GM12878 (cell line): ENCODE measurements at regions not wholly inside any gene's neighbourhood (a gene's known extent, or its start where the extent isn't known, plus 50 kb on each side); places are given as distances from the start of the nearest gene placed in this dataset.

Experiments
- ATAC-seq: fragments of 200-7000 bp; cut with Tn5 transposase; 3 replicates; pipeline ENCODE4 v1.9.1; 2020; ENCODE audit warnings: mild to moderate bottlenecking, moderate library complexity
- BruUV-seq: library from RNA; stranded (reverse); fragments of 400-500 nt; replicated peaks from 2 replicates; lab custom pipeline; 2021; lab: Mats Ljungman, UMichigan
- CTCF ChIA-PET: fragments of 300-600 bp; sonication (Branson Sonifier 250); formaldehyde crosslinking; extraction: SDS; loops from one replicate; lab custom pipeline; 2021; ENCODE audit warnings: inconsistent platforms; lab: Yijun Ruan, JAX
- POLR2A ChIA-PET: fragments of 350-600 bp; formaldehyde crosslinking; extraction: SDS; loops from one replicate; lab custom pipeline; 2021; ENCODE audit warnings: inconsistent platforms; lab: Charles Lee
- RAD21 ChIA-PET: fragments of 300-600 bp; sonication (Branson Sonifier 250); formaldehyde crosslinking; loops from one replicate; lab custom pipeline; 2023; ENCODE audit warnings: antibody characterized with exemption; ENCODE audit not compliant: unreplicated experiment; lab: Charles Lee
- SMC1A ChIA-PET: fragments of 300-600 bp; sonication (Branson Sonifier 250); formaldehyde crosslinking; loops from one replicate; lab custom pipeline; 2023; ENCODE audit not compliant: unreplicated experiment, uncharacterized antibody; lab: Charles Lee
- DNase-seq: peaks from one replicate; pipeline ENCODE4 v3.0.0-alpha.2; 2011; ENCODE audit warnings: low read depth, low spot score
- FAIRE-seq: peaks from 3 replicates; lab custom pipeline; 2011; peaks lifted over from hg19 to GRCh38; lab: Jason Lieb, UNC
- H2AFZ ChIP-seq: 2 replicates; pipeline ENCODE4 v1.6.0; 2011; ENCODE audit warnings: low read depth, low read length, control low read depth; ENCODE audit not compliant: control insufficient read depth
- H3K27ac ChIP-seq: 2 replicates; pipeline ENCODE4 v1.5.1; 2011; ENCODE audit warnings: control low read depth; ENCODE audit not compliant: control insufficient read depth, insufficient read depth
- H3K27me3 ChIP-seq, 2 experiments: replicated peaks in 1 of 2; 2 replicates each; pipeline versions ENCODE4 v1.6.0 to v1.6.1; 2011; ENCODE audit warnings: low read length in 1 of 2; ENCODE audit not compliant: control insufficient read depth in 2 of 2, insufficient read depth in 2 of 2
- H3K36me3 ChIP-seq, 2 experiments: 2 replicates each; pipeline ENCODE4 v1.5.1; 2011; ENCODE audit warnings: low read length in 1 of 2; ENCODE audit not compliant: control insufficient read depth in 2 of 2, insufficient read depth in 2 of 2
- H3K4me1 ChIP-seq: 2 replicates; pipeline ENCODE4 v1.6.1; 2011; ENCODE audit warnings: mild to moderate bottlenecking, low read length, moderate library complexity, mixed read lengths; ENCODE audit not compliant: control insufficient read depth, insufficient read depth
- H3K4me2 ChIP-seq: 2 replicates; pipeline ENCODE4 v1.6.0; 2011; ENCODE audit warnings: control low read depth; ENCODE audit not compliant: control insufficient read depth, insufficient read depth
- H3K4me3 ChIP-seq: fragments of 200-600 bp; sonication (generic); 2 replicates; pipeline ENCODE4 v1.5.1; 2016
- H3K79me2 ChIP-seq: 2 replicates; pipeline ENCODE4 v1.6.0; 2011; ENCODE audit warnings: low read length; ENCODE audit not compliant: control insufficient read depth, insufficient read depth
- H3K9ac ChIP-seq: 2 replicates; pipeline ENCODE4 v1.8.0; 2011; ENCODE audit warnings: low read length, control low read depth, mixed read lengths; ENCODE audit not compliant: control insufficient read depth, insufficient read depth
- H3K9me3 ChIP-seq: replicated peaks from 3 replicates; pipeline ENCODE4 v1.5.1; 2011; ENCODE audit warnings: mild to moderate bottlenecking, low read length; ENCODE audit not compliant: control insufficient read depth, insufficient read depth
- H4K20me1 ChIP-seq: 2 replicates; pipeline ENCODE4 v1.6.0; 2011; ENCODE audit not compliant: control insufficient read depth, insufficient read depth
- GATAD2B ChIP-seq: fragments of 450-650 bp; conservative IDR thresholded peaks from 2 replicates; pipeline ENCODE4 v1.6.1; 2017; ENCODE audit warnings: low read depth, mild to moderate bottlenecking, moderate library complexity
- HDAC2 ChIP-seq: fragments of 200-600 bp; sonication (generic); IDR thresholded peaks from 2 replicates; pipeline ENCODE4 v1.6.1; 2017
- MYC ChIP-seq: IDR thresholded peaks from 2 replicates; pipeline ENCODE4 v1.6.1; 2011; ENCODE audit warnings: mild to moderate bottlenecking, low read length, moderate library complexity, inconsistent platforms; ENCODE audit not compliant: insufficient read depth, insufficient replicate concordance, insufficient read length, severe bottlenecking
- PAX8 ChIP-seq: fragments of 450-650 bp; IDR thresholded peaks from 2 replicates; pipeline ENCODE4 v1.6.1; 2017; ENCODE audit warnings: mild to moderate bottlenecking, moderate library complexity
- PML ChIP-seq: IDR thresholded peaks from 2 replicates; pipeline ENCODE4 v1.6.1; 2012; ENCODE audit warnings: low read length, inconsistent platforms
- RBBP5 ChIP-seq: fragments of 200-600 bp; sonication (generic); conservative IDR thresholded peaks from 2 replicates; pipeline ENCODE4 v1.6.1; 2016
- SMARCA5 ChIP-seq: fragments of 450-650 bp; IDR thresholded peaks from 2 replicates; pipeline ENCODE4 v1.6.1; 2017; ENCODE audit warnings: mild to moderate bottlenecking
- SRF ChIP-seq, 2 experiments: IDR thresholded peaks; 2 replicates each; pipeline ENCODE4 v1.6.1; 2011; ENCODE audit warnings: low read depth in 2 of 2, low read length in 2 of 2, mild to moderate bottlenecking in 1 of 2, moderate library complexity in 1 of 2
- ZSCAN29 ChIP-seq: fragments of 450-650 bp; IDR thresholded peaks from 2 replicates; pipeline ENCODE4 v1.6.1; 2017; ENCODE audit warnings: mild to moderate bottlenecking, moderate library complexity
- WGBS: methylation state at CpG from one replicate; pipeline ENCODE4 v1.1.6; 2016; ENCODE audit warnings: low lambda C conversion rate; ENCODE audit not compliant: insufficient replicate concordance, insufficient coverage; ENCODE audit errors: missing lambda C conversion rate; 5-methylcytosine and 5-hydroxymethylcytosine counted together
- in situ Hi-C: fragments of 300-500 bp; cut with MboI; formaldehyde crosslinking; loops from 9 replicates; pipeline ENCODE4 v1.14.3; 2018; ENCODE audit warnings: mixed read lengths
- intact Hi-C: fragments of 100-400 bp; cut with micrococcal nuclease; formaldehyde crosslinking; loops from one replicate; pipeline ENCODE4 v1.14.2; 2022; ENCODE audit not compliant: unreplicated experiment
- TF ChIP-seq, protein P1 (sequence below): IDR thresholded peaks from 2 replicates; pipeline ENCODE4 v1.6.1; 2012; ENCODE audit warnings: mild to moderate bottlenecking, low read depth, low read length
- TF ChIP-seq, protein P2 (sequence below): fragments of 450-650 bp; IDR thresholded peaks from 2 replicates; pipeline ENCODE4 v1.6.1; 2017; ENCODE audit warnings: antibody characterized with exemption, mild to moderate bottlenecking, moderate library complexity
- TF ChIP-seq, protein P3 (sequence below): fragments of 450-650 bp; IDR thresholded peaks from 2 replicates; pipeline ENCODE4 v1.6.1; 2017; ENCODE audit warnings: mild to moderate bottlenecking, moderate library complexity

DNA sequence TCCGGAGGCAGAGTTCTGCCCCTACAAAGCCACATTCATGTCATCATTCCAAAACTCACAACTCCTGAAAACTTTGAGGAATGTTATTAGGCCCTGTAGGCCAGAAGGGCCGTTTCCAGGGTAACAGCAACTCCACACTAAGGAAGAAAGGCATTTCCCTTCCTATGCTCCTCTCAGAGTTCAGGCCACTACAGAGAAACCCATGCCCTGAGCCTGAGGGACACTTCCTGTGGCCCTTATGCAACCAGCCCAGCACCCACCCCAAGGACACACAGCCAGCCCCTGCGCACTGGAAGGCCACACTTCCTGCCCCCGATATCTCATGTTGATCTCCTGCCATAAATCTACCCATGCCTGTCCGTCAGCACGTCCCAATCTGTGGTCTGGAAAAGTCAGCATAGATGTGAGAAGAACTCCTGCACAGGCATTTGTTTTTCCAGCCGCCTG is 289.3 kb downstream of the BCOR start (continued):
- TF ChIP-seq, protein P1, sequence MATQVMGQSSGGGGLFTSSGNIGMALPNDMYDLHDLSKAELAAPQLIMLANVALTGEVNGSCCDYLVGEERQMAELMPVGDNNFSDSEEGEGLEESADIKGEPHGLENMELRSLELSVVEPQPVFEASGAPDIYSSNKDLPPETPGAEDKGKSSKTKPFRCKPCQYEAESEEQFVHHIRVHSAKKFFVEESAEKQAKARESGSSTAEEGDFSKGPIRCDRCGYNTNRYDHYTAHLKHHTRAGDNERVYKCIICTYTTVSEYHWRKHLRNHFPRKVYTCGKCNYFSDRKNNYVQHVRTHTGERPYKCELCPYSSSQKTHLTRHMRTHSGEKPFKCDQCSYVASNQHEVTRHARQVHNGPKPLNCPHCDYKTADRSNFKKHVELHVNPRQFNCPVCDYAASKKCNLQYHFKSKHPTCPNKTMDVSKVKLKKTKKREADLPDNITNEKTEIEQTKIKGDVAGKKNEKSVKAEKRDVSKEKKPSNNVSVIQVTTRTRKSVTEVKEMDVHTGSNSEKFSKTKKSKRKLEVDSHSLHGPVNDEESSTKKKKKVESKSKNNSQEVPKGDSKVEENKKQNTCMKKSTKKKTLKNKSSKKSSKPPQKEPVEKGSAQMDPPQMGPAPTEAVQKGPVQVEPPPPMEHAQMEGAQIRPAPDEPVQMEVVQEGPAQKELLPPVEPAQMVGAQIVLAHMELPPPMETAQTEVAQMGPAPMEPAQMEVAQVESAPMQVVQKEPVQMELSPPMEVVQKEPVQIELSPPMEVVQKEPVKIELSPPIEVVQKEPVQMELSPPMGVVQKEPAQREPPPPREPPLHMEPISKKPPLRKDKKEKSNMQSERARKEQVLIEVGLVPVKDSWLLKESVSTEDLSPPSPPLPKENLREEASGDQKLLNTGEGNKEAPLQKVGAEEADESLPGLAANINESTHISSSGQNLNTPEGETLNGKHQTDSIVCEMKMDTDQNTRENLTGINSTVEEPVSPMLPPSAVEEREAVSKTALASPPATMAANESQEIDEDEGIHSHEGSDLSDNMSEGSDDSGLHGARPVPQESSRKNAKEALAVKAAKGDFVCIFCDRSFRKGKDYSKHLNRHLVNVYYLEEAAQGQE = no peak
- TF ChIP-seq GATAD2B = no peak
- TF ChIP-seq PML = no peak
- no peak for TF ChIP-seq SRF (IDR thresholded peaks at IDR 0.05; ENCODE audit: low read depth in 2 of 2, low read length in 2 of 2)
- TF ChIP-seq HDAC2 = no peak
- TF ChIP-seq, protein P2, sequence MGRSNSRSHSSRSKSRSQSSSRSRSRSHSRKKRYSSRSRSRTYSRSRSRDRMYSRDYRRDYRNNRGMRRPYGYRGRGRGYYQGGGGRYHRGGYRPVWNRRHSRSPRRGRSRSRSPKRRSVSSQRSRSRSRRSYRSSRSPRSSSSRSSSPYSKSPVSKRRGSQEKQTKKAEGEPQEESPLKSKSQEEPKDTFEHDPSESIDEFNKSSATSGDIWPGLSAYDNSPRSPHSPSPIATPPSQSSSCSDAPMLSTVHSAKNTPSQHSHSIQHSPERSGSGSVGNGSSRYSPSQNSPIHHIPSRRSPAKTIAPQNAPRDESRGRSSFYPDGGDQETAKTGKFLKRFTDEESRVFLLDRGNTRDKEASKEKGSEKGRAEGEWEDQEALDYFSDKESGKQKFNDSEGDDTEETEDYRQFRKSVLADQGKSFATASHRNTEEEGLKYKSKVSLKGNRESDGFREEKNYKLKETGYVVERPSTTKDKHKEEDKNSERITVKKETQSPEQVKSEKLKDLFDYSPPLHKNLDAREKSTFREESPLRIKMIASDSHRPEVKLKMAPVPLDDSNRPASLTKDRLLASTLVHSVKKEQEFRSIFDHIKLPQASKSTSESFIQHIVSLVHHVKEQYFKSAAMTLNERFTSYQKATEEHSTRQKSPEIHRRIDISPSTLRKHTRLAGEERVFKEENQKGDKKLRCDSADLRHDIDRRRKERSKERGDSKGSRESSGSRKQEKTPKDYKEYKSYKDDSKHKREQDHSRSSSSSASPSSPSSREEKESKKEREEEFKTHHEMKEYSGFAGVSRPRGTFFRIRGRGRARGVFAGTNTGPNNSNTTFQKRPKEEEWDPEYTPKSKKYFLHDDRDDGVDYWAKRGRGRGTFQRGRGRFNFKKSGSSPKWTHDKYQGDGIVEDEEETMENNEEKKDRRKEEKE = no peak

DNA sequence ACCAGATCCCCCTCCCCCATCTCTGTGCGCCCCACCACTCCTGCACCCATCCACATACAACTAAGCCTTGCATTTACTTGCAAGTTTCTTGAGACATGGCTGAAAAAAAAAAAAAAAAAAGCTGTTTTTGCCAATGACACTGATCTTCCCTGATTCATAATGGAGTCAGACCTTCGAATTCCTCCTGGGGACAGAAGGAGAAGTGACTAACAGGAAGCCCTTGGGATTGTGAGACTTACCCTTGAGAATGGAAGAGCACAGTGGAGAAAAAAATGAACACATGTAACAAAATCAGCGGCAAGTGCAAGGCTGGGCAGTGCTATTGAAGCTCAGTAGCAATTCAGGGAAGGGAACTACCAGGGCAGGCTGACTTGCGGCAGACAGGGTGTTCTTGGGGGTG is 288.4 kb downstream of the BCOR start:
- H4K20me1 ChIP-seq = no peaks in the 10 kb centered on the region
- intact Hi-C loops (no loop called here), in situ Hi-C loops (no loop called here)
- ATAC-seq = no peak
- BruUV-seq = no TSS peak
- H3K4me2 ChIP-seq = no peak overlapping the region
- WGBS = 48% methylated on average over 4 of the region's 4 CpGs
- no peaks in the 10 kb centered on the region for H3K36me3 ChIP-seq
- DNase-seq = no peak
- ChIA-PET SMC1A (interaction anchor here (0.6 to 1.2 kb wide), 3 partner anchors 14 to 127 kb away, joined by 3 read pairs; no protein-coding TSS in a partner anchor), CTCF (no interaction called here), RAD21 (interaction anchor here (0.5 kb wide), 1 partner anchor 44 kb away, joined by 3 read pairs; no protein-coding TSS in a partner anchor), POLR2A (no interaction called here)
- H3K9me3 ChIP-seq = no peaks in the 10 kb centered on the region; the same call in 2 of the 3 replicates
- no peaks in the 10 kb centered on the region for H3K4me1 ChIP-seq
- H3K79me2 ChIP-seq = no peaks in the 10 kb centered on the region
- no peak overlapping the region for H3K9ac ChIP-seq
- no peak overlapping the region for H2AFZ ChIP-seq
- H3K27ac ChIP-seq = no peak overlapping the region
- no peak for FAIRE-seq
- no peak overlapping the region for H3K4me3 ChIP-seq
- H3K27me3 ChIP-seq = no peaks in the 10 kb centered on the region; a peak in 2 of 4 replicates
- TF ChIP-seq SMARCA5 = no peak
- TF ChIP-seq MYC = no peak
- TF ChIP-seq ZSCAN29 = no peak
- no peak for TF ChIP-seq RBBP5
- TF ChIP-seq, protein P3, sequence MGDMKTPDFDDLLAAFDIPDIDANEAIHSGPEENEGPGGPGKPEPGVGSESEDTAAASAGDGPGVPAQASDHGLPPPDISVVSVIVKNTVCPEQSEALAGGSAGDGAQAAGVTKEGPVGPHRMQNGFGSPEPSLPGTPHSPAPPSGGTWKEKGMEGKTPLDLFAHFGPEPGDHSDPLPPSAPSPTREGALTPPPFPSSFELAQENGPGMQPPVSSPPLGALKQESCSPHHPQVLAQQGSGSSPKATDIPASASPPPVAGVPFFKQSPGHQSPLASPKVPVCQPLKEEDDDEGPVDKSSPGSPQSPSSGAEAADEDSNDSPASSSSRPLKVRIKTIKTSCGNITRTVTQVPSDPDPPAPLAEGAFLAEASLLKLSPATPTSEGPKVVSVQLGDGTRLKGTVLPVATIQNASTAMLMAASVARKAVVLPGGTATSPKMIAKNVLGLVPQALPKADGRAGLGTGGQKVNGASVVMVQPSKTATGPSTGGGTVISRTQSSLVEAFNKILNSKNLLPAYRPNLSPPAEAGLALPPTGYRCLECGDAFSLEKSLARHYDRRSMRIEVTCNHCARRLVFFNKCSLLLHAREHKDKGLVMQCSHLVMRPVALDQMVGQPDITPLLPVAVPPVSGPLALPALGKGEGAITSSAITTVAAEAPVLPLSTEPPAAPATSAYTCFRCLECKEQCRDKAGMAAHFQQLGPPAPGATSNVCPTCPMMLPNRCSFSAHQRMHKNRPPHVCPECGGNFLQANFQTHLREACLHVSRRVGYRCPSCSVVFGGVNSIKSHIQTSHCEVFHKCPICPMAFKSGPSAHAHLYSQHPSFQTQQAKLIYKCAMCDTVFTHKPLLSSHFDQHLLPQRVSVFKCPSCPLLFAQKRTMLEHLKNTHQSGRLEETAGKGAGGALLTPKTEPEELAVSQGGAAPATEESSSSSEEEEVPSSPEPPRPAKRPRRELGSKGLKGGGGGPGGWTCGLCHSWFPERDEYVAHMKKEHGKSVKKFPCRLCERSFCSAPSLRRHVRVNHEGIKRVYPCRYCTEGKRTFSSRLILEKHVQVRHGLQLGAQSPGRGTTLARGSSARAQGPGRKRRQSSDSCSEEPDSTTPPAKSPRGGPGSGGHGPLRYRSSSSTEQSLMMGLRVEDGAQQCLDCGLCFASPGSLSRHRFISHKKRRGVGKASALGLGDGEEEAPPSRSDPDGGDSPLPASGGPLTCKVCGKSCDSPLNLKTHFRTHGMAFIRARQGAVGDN = no peak
- no peak for TF ChIP-seq PAX8
